T-helper 2 cell treated with Interferon-gamma antibody and Interleukin-4, amounts not matched to agents 5 μg/mL and 100 μg/mL, for 36 hours (primary cell): ENCODE measurements at regions not wholly inside any gene's neighbourhood (a gene's known extent, or its start where the extent isn't known, plus 50 kb on each side); places are given as distances from the start of the nearest gene placed in this dataset.

Source experiments
- DNase-seq: peaks from one replicate; pipeline ENCODE4 v3.0.0; 2021; ENCODE audit warnings: low spot score
- H3K27ac Mint-ChIP-seq: one replicate; pipeline ENCODE4 v1.8.0; 2021; ENCODE audit warnings: mild to moderate bottlenecking, mixed read lengths
- H3K27me3 Mint-ChIP-seq: one replicate; pipeline ENCODE4 v1.8.0; 2021; ENCODE audit warnings: low read depth, mixed read lengths
- H3K36me3 Mint-ChIP-seq: one replicate; pipeline ENCODE4 v1.8.0; 2021; ENCODE audit warnings: low read depth, mixed read lengths
- H3K4me1 Mint-ChIP-seq: one replicate; pipeline ENCODE4 v1.8.0; 2021; ENCODE audit warnings: low read depth, mixed read lengths
- H3K4me3 Mint-ChIP-seq: one replicate; pipeline ENCODE4 v1.8.0; 2022; ENCODE audit warnings: mild to moderate bottlenecking, moderate library complexity, mixed read lengths
- H3K9me3 Mint-ChIP-seq: one replicate; pipeline ENCODE4 v1.8.0; 2021; ENCODE audit warnings: mixed read lengths

- H3K27me3 Mint-ChIP-seq: peaks cover 8% of the 10 kb centered on the region
- peaks cover 14% of the 10 kb centered on the region for H3K4me1 Mint-ChIP-seq
- no peaks in the 10 kb centered on the region for H3K36me3 Mint-ChIP-seq
These were observed 72.6 kb downstream of the TENT5C start for GRCh38 chr1:117678246-117678977.

DNA sequence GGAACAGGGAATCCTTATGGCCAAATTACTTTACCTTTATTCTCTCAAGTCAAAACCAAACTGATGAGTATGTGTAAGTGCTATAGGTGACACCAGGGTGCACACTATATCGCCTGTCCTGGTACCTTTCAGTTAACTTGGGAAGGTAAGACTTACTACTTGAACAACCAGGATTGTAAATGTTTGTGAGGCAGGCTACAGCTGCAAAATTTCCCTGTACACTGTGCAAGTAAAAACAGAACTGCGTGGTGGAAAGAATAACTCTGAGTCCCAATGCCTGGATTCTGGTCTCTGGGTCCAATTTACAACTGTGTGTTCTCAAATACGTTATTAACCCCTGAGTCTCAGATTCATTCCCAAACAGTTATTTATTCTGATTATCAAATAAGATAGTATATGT lies 73.5 kb downstream of the TENT5C start:
- H3K4me1 Mint-ChIP-seq: peaks cover 6% of the 10 kb centered on the region
- H3K27me3 Mint-ChIP-seq: peaks cover 8% of the 10 kb centered on the region
- no peaks in the 10 kb centered on the region for H3K36me3 Mint-ChIP-seq
- no peak overlapping the region for H3K4me3 Mint-ChIP-seq
- H3K9me3 Mint-ChIP-seq: no peaks in the 10 kb centered on the region
- DNase-seq: no peak
- no peak overlapping the region for H3K27ac Mint-ChIP-seq

More at GRCh38 chr1:117678246-117678977, 72.6 kb downstream of the TENT5C start:
- Mint-ChIP-seq H3K4me3 (no peak overlapping the region), H3K9me3 (no peaks in the 10 kb centered on the region), H3K27ac (no peak overlapping the region)
- DNase-seq: no peak

- no peak for DNase-seq
- peaks cover 6% of the 10 kb centered on the region for H3K27me3 Mint-ChIP-seq
- no peak overlapping the region for H3K4me3 Mint-ChIP-seq
- H3K36me3 Mint-ChIP-seq: no peaks in the 10 kb centered on the region
- H3K4me1 Mint-ChIP-seq: peaks cover 2% of the 10 kb centered on the region
- no peak overlapping the region for H3K27ac Mint-ChIP-seq
- no peaks in the 10 kb centered on the region for H3K9me3 Mint-ChIP-seq
These were observed 74.0 kb downstream of the TENT5C start for GRCh38 chr1:117679868-117680267.

DNA sequence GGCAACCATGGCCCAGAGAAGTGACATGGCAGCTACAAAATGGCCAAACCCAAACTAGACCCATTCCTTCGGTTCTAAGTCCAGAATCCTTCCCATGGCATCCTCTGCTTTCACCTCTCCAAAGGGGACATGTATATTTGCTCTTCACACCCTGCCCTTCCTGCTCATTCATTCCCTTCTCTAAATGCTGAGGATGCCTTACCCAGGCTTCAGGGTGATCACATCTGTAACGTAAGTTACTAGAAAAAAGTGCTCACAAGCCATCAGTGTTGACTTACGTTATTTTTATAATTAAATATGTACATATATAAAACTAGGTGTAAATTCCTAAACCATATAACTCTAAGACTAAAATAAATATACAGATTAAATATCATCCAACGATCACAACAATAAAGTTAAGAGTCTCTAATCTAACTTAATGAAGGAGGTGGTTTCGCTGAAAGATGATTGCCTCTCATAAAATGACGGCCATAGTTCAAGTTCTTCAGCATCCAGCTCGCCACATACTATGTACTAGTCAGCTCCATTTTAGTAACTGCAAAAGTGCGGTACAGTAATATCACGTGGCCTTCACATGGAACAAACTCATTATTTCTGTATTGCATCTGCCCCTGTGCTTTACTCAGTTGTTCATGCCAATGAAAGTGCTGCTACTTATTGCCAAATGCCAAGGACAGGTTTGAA lies 74.6 kb downstream of the TENT5C start:
- H3K4me1 Mint-ChIP-seq: peaks cover 2% of the 10 kb centered on the region
- no peak for DNase-seq
- H3K9me3 Mint-ChIP-seq: no peaks in the 10 kb centered on the region
- no peak overlapping the region for H3K4me3 Mint-ChIP-seq
- peaks cover 10% of the 10 kb centered on the region for H3K27me3 Mint-ChIP-seq
- no peaks in the 10 kb centered on the region for H3K36me3 Mint-ChIP-seq
- H3K27ac Mint-ChIP-seq: no peak overlapping the region

DNA sequence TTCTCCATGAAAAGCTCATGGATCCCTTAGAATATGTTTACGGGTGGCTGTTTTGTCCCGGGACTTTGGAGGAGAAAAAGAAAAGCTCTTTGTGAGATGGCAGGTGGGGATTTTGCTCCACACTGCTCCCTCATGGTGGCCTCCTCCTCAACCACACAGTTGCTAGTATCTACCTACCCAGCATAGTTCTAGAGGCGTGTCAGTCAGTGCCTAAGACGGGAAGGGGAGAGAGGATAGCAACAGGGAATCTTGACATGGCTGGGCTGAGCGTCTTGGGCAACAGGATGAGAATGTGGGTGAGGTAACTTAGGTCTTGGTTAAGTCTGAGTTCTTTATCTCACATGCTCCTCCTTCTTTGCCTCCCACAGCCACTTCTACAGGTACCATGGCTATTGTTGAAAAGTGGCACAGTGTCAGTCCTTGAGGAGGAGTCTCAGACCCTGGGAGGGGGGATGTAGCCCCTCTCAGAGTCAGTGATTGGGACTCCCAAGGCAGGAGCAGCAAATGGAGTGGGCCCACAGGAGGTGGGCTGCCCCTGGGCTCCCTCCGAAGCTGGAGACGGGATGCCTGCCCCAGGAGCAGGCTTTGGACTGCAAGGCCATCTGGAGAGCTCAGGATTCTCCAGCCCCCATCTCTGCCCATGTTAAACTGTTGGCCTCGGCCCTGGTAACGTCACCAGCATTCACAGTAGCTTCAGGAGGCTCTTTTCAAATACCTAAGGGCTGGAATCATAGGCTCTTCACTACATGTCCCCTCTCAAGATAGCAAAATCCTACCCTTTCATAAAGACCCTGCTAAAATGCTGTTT lies 75.4 kb downstream of the TENT5C start:
- Mint-ChIP-seq H3K36me3 (no peaks in the 10 kb centered on the region), H3K27ac (peak overlapping the region; percentile 9), H3K4me1 (peaks cover 2% of the 10 kb centered on the region), H3K4me3 (no peak overlapping the region), H3K9me3 (no peaks in the 10 kb centered on the region), H3K27me3 (peaks cover 12% of the 10 kb centered on the region)
- DNase-seq: no peak

- H3K9me3 Mint-ChIP-seq: no peaks in the 10 kb centered on the region
- H3K4me3 Mint-ChIP-seq: no peak overlapping the region
- H3K36me3 Mint-ChIP-seq: no peaks in the 10 kb centered on the region
- peak overlapping the region; percentile 9 for H3K27ac Mint-ChIP-seq
- DNase-seq: no peak
- peaks cover 14% of the 10 kb centered on the region for H3K27me3 Mint-ChIP-seq
- H3K4me1 Mint-ChIP-seq: peaks cover 2% of the 10 kb centered on the region
These were observed 76.0 kb downstream of the TENT5C start for GRCh38 chr1:117681901-117682250.

DNA sequence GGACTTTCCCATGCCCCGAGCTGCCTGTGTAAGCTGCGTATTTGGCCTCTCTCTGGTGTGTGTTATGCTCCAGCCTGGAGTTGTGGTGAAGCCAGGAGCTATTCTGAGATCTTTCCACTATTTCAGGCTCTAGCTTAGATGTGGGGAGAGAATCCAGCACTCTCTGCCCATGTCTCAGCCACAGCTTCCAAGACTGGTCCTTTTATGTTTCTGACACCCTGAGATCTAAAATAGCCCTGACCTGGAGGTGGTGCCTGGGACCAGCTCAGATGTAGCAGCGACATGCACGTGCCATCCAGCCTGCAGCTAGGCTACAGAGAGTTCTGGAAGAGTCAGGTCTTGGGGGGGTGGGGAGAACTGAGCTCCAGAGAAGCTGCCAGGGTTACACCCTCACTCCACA lies 76.5 kb downstream of the TENT5C start:
- peaks cover 16% of the 10 kb centered on the region for H3K27me3 Mint-ChIP-seq
- no peaks in the 10 kb centered on the region for H3K36me3 Mint-ChIP-seq
- H3K4me1 Mint-ChIP-seq: peaks cover 2% of the 10 kb centered on the region
- H3K9me3 Mint-ChIP-seq: no peaks in the 10 kb centered on the region
- no peak overlapping the region for H3K4me3 Mint-ChIP-seq
- DNase-seq: no peak
- no peak overlapping the region for H3K27ac Mint-ChIP-seq

GRCh38 chr1:117683571-117684285 lies 77.9 kb downstream of the TENT5C start:
- Mint-ChIP-seq H3K9me3 (no peaks in the 10 kb centered on the region), H3K4me1 (peaks cover 2% of the 10 kb centered on the region), H3K4me3 (no peak overlapping the region), H3K36me3 (no peaks in the 10 kb centered on the region), H3K27ac (no peak overlapping the region), H3K27me3 (peaks cover 14% of the 10 kb centered on the region)
- no peak for DNase-seq

GRCh38 chr1:117685936-117686806 lies 80.3 kb downstream of the TENT5C start:
- Mint-ChIP-seq H3K9me3 (no peaks in the 10 kb centered on the region), H3K4me1 (peaks cover 2% of the 10 kb centered on the region)

GRCh38 chr1:117686907-117687306 lies 81.1 kb downstream of the TENT5C start:
- Mint-ChIP-seq H3K9me3 (no peaks in the 10 kb centered on the region), H3K27ac (no peak overlapping the region), H3K4me3 (no peak overlapping the region), H3K36me3 (no peaks in the 10 kb centered on the region), H3K4me1 (no peaks in the 10 kb centered on the region), H3K27me3 (peaks cover 34% of the 10 kb centered on the region)
- no peak for DNase-seq

More at GRCh38 chr1:117685936-117686806, 80.3 kb downstream of the TENT5C start:
- no peak overlapping the region for H3K27ac Mint-ChIP-seq
- peaks cover 30% of the 10 kb centered on the region for H3K27me3 Mint-ChIP-seq
- H3K36me3 Mint-ChIP-seq: no peaks in the 10 kb centered on the region
- no peak overlapping the region for H3K4me3 Mint-ChIP-seq
- no peak for DNase-seq

DNA sequence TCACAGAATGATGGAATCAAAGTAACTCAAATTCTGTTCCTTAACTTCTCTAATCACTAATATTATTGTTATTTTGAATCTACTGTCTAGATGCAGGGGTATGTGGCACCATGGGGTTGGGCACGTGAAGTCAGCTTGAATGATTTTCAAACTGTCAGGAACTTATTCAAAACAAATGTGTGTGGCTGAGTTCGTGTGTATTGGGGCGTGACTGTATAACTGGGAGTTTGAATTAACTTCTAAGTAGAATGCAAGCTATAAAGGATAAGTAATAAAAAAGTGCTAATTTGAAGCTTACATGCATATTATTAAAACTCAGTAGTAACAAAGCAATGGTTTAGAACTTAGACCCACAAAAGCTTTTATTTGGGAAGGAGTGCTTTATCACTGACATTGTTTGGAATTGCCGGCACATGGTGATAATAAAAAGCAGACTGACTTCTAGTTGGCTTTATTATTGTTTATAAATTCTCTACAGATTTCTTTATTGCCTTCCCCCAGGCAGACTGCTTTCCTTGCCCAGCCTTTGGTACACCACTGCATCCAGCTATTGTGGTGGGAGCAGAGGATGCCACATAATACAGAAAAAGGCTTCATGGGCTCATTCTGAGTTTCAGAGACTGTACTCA lies 84.3 kb downstream of the TENT5C start:
- Mint-ChIP-seq H3K36me3 (no peaks in the 10 kb centered on the region), H3K9me3 (no peaks in the 10 kb centered on the region), H3K27me3 (peaks cover 38% of the 10 kb centered on the region), H3K4me1 (peaks cover 3% of the 10 kb centered on the region), H3K4me3 (no peak overlapping the region), H3K27ac (no peak overlapping the region)
- DNase-seq: no peak

GRCh38 chr1:117691942-117692341 lies 86.1 kb downstream of the TENT5C start:
- peaks cover 34% of the 10 kb centered on the region for H3K27me3 Mint-ChIP-seq
- no peaks in the 10 kb centered on the region for H3K9me3 Mint-ChIP-seq
- H3K27ac Mint-ChIP-seq: no peak overlapping the region
- H3K4me3 Mint-ChIP-seq: no peak overlapping the region
- no peaks in the 10 kb centered on the region for H3K36me3 Mint-ChIP-seq
- peaks cover 3% of the 10 kb centered on the region for H3K4me1 Mint-ChIP-seq
- no peak for DNase-seq
